Lower lobe of right lung (tissue), 2 donors: ENCODE measurements at regions not wholly inside any gene's neighbourhood (a gene's known extent, or its start where the extent isn't known, plus 50 kb on each side); places are given as distances from the start of the nearest gene placed in this dataset.

Source experiments
- ATAC-seq, 2 donors: fragments of 200-7000 bp; cut with Tn5 transposase; one replicate each; pipeline ENCODE4 v1.9.1; 2020 to 2022; ENCODE audit warnings: mild to moderate bottlenecking in 2 of 2, moderate library complexity in 2 of 2
- DNase-seq: peaks from one replicate; pipeline ENCODE4 v3.0.0-alpha.2; 2020
- H3K27ac ChIP-seq: fragments of 200-600 bp; one replicate; pipeline ENCODE4 v1.8.0; 2022
- H3K27me3 ChIP-seq: fragments of 200-600 bp; one replicate; pipeline ENCODE4 v1.8.0; 2022; ENCODE audit warnings: low read depth
- H3K36me3 ChIP-seq: fragments of 200-600 bp; one replicate; pipeline ENCODE4 v1.8.0; 2022; ENCODE audit warnings: mild to moderate bottlenecking
- H3K4me1 ChIP-seq: fragments of 200-600 bp; one replicate; pipeline ENCODE4 v1.8.0; 2022
- H3K4me3 ChIP-seq: fragments of 200-600 bp; one replicate; pipeline ENCODE4 v1.8.0; 2022; ENCODE audit warnings: mild to moderate bottlenecking
- H3K9me3 ChIP-seq: fragments of 200-600 bp; one replicate; pipeline ENCODE4 v1.8.0; 2022
- CTCF ChIP-seq: fragments of 200-600 bp; IDR thresholded peaks from one replicate; pipeline ENCODE4 v1.8.0; 2022; ENCODE audit warnings: antibody characterized with exemption, mild to moderate bottlenecking
- intact Hi-C: fragments of 100-400 bp; cut with DNase I; formaldehyde crosslinking; loops from one replicate; pipeline ENCODE4 v1.11.0; 2022
- donor health status: DM: no; HTN: yes; CAD: no; lungs with severe emphysema.

GRCh38 chr2:167484875-167485274 is 596.6 kb downstream of the XIRP2 start:
- no peak for TF ChIP-seq CTCF
- Histone ChIP-seq H3K9me3 (no peaks in the 10 kb centered on the region), H3K27ac (no peak overlapping the region), H3K36me3 (no peaks in the 10 kb centered on the region), H3K27me3 (no peaks in the 10 kb centered on the region), H3K4me3 (no peak overlapping the region), H3K4me1 (no peaks in the 10 kb centered on the region)
- ATAC-seq, result no peak
- intact Hi-C loops, result no loop called here
- DNase-seq, result no peak

GRCh38 chr2:167480986-167481309 is 592.7 kb downstream of the XIRP2 start:
- Histone ChIP-seq H3K4me1 (no peaks in the 10 kb centered on the region), H3K4me3 (no peak overlapping the region), H3K36me3 (no peaks in the 10 kb centered on the region), H3K27me3 (no peaks in the 10 kb centered on the region), H3K9me3 (no peaks in the 10 kb centered on the region), H3K27ac (no peak overlapping the region)
- DNase-seq (no peak), ATAC-seq (no peak)
- TF ChIP-seq CTCF, result no peak
- intact Hi-C loops, result no loop called here

- DNase-seq, result no peak
- H3K36me3 ChIP-seq, result no peaks in the 10 kb centered on the region
- H3K27ac ChIP-seq, result no peak overlapping the region
- ATAC-seq, result no peak
- H3K4me3 ChIP-seq, result no peak overlapping the region
- H3K4me1 ChIP-seq, result no peaks in the 10 kb centered on the region
- no peaks in the 10 kb centered on the region for H3K9me3 ChIP-seq
- TF ChIP-seq CTCF, result no peak
- intact Hi-C loops, result no loop called here
- no peaks in the 10 kb centered on the region for H3K27me3 ChIP-seq
These were observed 592.1 kb downstream of the XIRP2 start for GRCh38 chr2:167480232-167480985.

GRCh38 chr2:167478196-167478595 is 589.9 kb downstream of the XIRP2 start:
- Histone ChIP-seq H3K9me3 (no peaks in the 10 kb centered on the region), H3K4me3 (no peak overlapping the region), H3K36me3 (no peaks in the 10 kb centered on the region), H3K27ac (no peak overlapping the region), H3K27me3 (no peaks in the 10 kb centered on the region), H3K4me1 (no peaks in the 10 kb centered on the region)
- DNase-seq (no peak), ATAC-seq (no peak)
- TF ChIP-seq CTCF, result no peak
- intact Hi-C loops, result no loop called here

GRCh38 chr2:167475791-167476190 is 587.5 kb downstream of the XIRP2 start:
- DNase-seq (no peak), ATAC-seq (no peak)
- Histone ChIP-seq H3K27ac (no peak overlapping the region), H3K27me3 (no peaks in the 10 kb centered on the region), H3K36me3 (no peaks in the 10 kb centered on the region), H3K4me1 (no peaks in the 10 kb centered on the region), H3K4me3 (no peak overlapping the region), H3K9me3 (no peaks in the 10 kb centered on the region)
- no peak for TF ChIP-seq CTCF
- intact Hi-C loops, result no loop called here
